H7 (cell line): ENCODE measurements at regions not wholly inside any gene's neighbourhood (a gene's known extent, or its start where the extent isn't known, plus 50 kb on each side); places are given as distances from the start of the nearest gene placed in this dataset.
"Not testable (repeated sequence)": the region's sequence is repeated elsewhere in the genome, so short reads cannot be mapped to it uniquely, and the experiment has no call there.

Experiments
- DNase-seq: peaks from one replicate; pipeline ENCODE4 v3.0.0; 2012
- H3K27me3 ChIP-seq: 2 replicates; pipeline ENCODE4 v1.6.0; 2011; ENCODE audit warnings: mild to moderate bottlenecking, low read length; ENCODE audit not compliant: control insufficient read depth, insufficient read depth
- H3K36me3 ChIP-seq: replicated peaks from 2 replicates; pipeline ENCODE4 v1.5.1; 2011; ENCODE audit warnings: low read length; ENCODE audit not compliant: control insufficient read depth, insufficient read depth
- H3K4me3 ChIP-seq: 2 replicates; pipeline ENCODE4 v1.5.1; 2011; ENCODE audit warnings: low read depth, mild to moderate bottlenecking, control low read depth, low read length, moderate library complexity; ENCODE audit not compliant: insufficient read depth

- DNase-seq, H3K36me3 ChIP-seq, H3K27me3 ChIP-seq, H3K4me3 ChIP-seq: not testable (repeated sequence)
Observed at GRCh38 chr20:48436609-48437008, 391.2 kb downstream of the PREX1 start.

DNA sequence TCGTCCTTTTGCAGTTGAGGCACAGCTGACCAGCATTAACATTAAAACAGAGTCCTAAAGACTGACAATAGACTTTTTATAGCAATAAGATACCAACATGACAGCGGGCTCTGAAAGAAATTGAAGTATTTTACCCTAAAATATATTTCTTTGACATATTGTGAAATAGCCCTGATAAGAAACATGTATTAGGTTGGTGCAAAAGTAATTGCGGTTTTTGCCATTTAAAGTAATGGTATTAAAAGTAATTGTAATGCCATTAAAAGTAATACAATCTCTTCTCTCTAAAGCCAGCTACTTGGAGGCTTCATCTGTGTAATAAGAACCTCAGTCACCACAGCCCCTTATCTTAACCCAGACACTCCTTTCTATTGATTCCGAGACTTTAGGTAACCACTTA, 394.6 kb downstream of the PREX1 start:
- DNase-seq = no peak
- no peaks in the 10 kb centered on the region for H3K27me3 ChIP-seq
- no peaks in the 10 kb centered on the region for H3K36me3 ChIP-seq

GRCh38 chr20:48432494-48432832, 395.3 kb downstream of the PREX1 start:
- Histone ChIP-seq H3K36me3 (no peaks in the 10 kb centered on the region), H3K27me3 (no peaks in the 10 kb centered on the region), H3K4me3 (no peak overlapping the region)
- DNase-seq = no peak

More for the DNA sequence above, 394.6 kb downstream of the PREX1 start:
- no peak overlapping the region for H3K4me3 ChIP-seq

DNA sequence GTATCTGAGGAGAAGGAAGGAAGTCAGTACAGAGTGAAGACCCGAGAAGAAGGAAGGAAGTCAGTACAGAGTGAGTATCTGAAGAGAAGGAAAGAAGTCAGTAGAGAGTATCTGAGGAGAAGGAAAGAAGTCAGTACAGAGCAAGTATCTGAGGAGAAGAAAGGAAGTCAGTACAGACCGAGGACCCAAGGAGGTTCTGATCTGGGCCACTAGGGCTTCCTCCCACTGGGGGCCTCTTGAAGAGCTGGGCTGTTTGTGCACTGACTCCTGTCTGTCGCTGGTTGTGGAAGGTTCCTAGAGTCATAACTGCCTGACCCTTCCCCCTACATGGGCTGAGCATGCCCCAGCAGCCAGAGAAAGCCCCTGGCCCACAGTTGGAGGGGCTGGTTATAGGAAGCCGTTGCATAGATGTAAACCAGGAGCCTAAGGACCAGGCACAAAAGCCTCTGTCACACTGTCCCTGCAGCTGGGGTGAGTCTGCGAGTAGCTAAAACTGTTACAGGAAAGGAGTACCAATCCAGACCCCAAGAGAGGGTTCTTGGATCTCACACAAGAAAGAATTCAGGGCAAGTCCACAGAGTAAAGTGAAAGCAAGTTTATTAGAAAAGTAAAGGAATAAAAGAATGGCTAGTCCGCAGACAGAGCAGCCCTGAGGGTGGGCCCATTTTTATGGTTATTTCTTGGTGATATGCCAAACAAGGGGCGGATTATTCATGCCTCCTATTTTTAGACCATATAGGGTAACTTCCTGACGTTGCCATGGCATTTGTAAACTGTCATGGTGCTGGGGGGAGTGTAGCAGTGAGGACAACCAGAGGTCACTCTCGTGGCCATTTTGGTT, 395.9 kb downstream of the PREX1 start:
- no peak for DNase-seq

GRCh38 chr20:48426630-48427029, 401.2 kb downstream of the PREX1 start:
- no peak overlapping the region for H3K4me3 ChIP-seq
- H3K27me3 ChIP-seq = no peaks in the 10 kb centered on the region

More for the DNA sequence above, 395.9 kb downstream of the PREX1 start:
- Histone ChIP-seq H3K4me3 (no peak overlapping the region), H3K27me3 (no peaks in the 10 kb centered on the region), H3K36me3 (no peaks in the 10 kb centered on the region)

GRCh38 chr20:48425817-48426612, 401.8 kb downstream of the PREX1 start:
- peak; percentile 19 for DNase-seq
- no peak overlapping the region for H3K4me3 ChIP-seq
- H3K27me3 ChIP-seq = no peaks in the 10 kb centered on the region
- no peaks in the 10 kb centered on the region for H3K36me3 ChIP-seq

More at GRCh38 chr20:48426630-48427029, 401.2 kb downstream of the PREX1 start:
- no peak for DNase-seq
- no peaks in the 10 kb centered on the region for H3K36me3 ChIP-seq

GRCh38 chr20:48425321-48425720, 402.5 kb downstream of the PREX1 start:
- no peak overlapping the region for H3K4me3 ChIP-seq
- no peaks in the 10 kb centered on the region for H3K27me3 ChIP-seq
- no peak for DNase-seq
- no peaks in the 10 kb centered on the region for H3K36me3 ChIP-seq

GRCh38 chr20:48422242-48422960, 405.4 kb downstream of the PREX1 start:
- H3K36me3 ChIP-seq = no peaks in the 10 kb centered on the region
- DNase-seq = no peak
- no peaks in the 10 kb centered on the region for H3K27me3 ChIP-seq
- H3K4me3 ChIP-seq = no peak overlapping the region

- Histone ChIP-seq H3K4me3 (no peak overlapping the region), H3K27me3 (no peaks in the 10 kb centered on the region), H3K36me3 (no peaks in the 10 kb centered on the region)
- no peak for DNase-seq
Observed at GRCh38 chr20:48421547-48421946, 406.3 kb downstream of the PREX1 start.

DNA sequence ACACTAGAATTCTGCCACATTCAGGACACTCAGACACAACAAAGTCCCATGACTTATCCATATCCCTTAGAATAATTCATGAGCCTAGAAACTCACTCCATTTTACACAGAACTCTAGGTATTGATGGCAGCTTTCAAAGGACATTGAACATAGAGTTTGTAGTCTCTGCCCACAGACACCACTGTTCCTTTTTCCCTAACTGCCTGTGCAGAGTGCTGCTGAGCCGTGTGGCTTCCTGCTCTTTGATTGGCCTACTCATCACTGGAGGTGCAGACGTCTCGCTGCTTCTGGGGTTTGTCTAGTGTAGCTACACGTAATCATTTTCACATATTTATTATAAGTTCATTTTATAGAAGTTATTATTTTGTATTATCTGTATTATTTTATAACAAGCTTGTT, 407.6 kb downstream of the PREX1 start:
- Histone ChIP-seq H3K27me3 (no peaks in the 10 kb centered on the region), H3K36me3 (no peaks in the 10 kb centered on the region), H3K4me3 (no peak overlapping the region)
- no peak for DNase-seq

GRCh38 chr20:48419173-48419572, 408.6 kb downstream of the PREX1 start:
- no peak for DNase-seq
- Histone ChIP-seq H3K4me3 (no peak overlapping the region), H3K36me3 (no peaks in the 10 kb centered on the region), H3K27me3 (no peaks in the 10 kb centered on the region)

DNA sequence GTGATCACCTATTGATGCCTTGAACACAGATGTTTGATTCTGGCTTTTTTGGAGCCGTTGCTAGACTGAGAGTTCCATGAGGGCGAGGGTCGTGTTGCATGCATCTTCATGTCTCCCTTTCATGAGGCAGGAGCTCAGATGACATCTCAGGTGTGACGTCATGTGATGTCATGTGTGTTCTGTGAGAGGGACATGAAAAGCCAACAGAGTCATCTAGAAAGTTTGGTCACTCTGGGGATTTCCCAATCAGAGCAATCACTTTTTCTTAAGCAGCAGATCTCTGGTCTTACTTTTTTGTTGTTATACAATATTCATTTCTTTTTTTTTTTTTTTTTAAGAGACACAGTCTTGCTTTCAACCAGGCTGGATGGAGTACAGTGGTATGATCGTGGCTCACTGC, 411.8 kb downstream of the PREX1 start:
- no peak overlapping the region for H3K4me3 ChIP-seq
- no peaks in the 10 kb centered on the region for H3K36me3 ChIP-seq
- no peak for DNase-seq
- no peaks in the 10 kb centered on the region for H3K27me3 ChIP-seq

GRCh38 chr20:48414786-48415185, 413.0 kb downstream of the PREX1 start:
- DNase-seq = no peak

DNA sequence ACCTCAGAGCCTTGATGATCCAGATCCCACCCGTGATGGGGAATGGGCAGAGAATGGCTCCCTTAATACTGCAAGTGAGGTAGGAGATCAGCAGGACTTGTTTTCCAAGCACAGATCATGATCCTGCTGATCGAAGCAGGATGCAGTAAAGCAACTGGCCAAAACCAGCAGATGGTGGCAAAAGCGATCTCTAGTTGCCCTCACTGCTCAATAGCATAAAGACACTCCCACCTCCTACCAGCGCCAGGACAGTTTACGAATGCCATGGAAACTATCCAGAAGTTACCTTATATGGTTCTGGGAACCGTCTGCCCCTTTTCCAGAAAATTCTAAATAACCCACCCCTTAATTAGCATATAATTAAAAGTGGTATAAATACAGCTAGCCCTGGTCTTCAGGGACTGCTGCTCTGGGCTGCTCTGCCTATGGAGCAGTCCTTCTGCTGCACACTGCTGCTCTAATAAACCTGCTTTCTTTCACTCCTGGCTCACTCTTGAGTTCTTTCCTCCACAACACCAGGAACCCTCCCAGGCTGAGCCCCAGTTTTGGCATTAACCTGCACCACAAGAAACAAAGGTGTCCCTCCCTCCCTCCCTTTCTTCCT, 415.8 kb downstream of the PREX1 start:
- Histone ChIP-seq H3K4me3 (no peak overlapping the region), H3K27me3 (no peaks in the 10 kb centered on the region), H3K36me3 (no peaks in the 10 kb centered on the region)
- DNase-seq = no peak

More at GRCh38 chr20:48414786-48415185, 413.0 kb downstream of the PREX1 start:
- H3K4me3 ChIP-seq = no peak overlapping the region
- no peaks in the 10 kb centered on the region for H3K27me3 ChIP-seq
- H3K36me3 ChIP-seq = no peaks in the 10 kb centered on the region
